K562 (cell line): ENCODE measurements at regions not wholly inside any gene's neighbourhood (a gene's known extent, or its start where the extent isn't known, plus 50 kb on each side); places are given as distances from the start of the nearest gene placed in this dataset.

ENCODE experiments used
- MAZ ChIP-seq, 2 experiments: fragments of 450-650 bp in 1 of 2; sonication (generic) in 1 of 2; formaldehyde crosslinking; IDR thresholded peaks in 1 of 2; conservative IDR thresholded peaks in 1 of 2; 2 replicates each; pipeline versions ENCODE4 v1.4.0 to v1.5.0; 2020; ENCODE audit warnings: mild to moderate bottlenecking in 1 of 2, missing genetic modification reagents in 1 of 2
- MCM5 ChIP-seq: fragments of 450-650 bp; IDR thresholded peaks from 2 replicates; pipeline ENCODE4 v1.6.1; 2016; ENCODE audit warnings: low read depth
- NEUROD1 ChIP-seq: fragments of 150-350 bp; IDR thresholded peaks from 2 replicates; pipeline ENCODE4 v1.6.1; 2014; ENCODE audit warnings: borderline replicate concordance, low read length, low read depth; ENCODE audit not compliant: partially characterized antibody
- POLR2G ChIP-seq: fragments of 200-400 bp; formaldehyde crosslinking; IDR thresholded peaks from 2 replicates; pipeline ENCODE4 v1.6.1; 2017; ENCODE audit warnings: low read depth, mild to moderate bottlenecking, antibody characterized with exemption, low read length, moderate library complexity
- ZC3H8 ChIP-seq: fragments of 450-650 bp; IDR thresholded peaks from 2 replicates; pipeline ENCODE4 v1.6.1; 2017
- ZMIZ1 ChIP-seq, 2 experiments: fragments of 150-350 bp in 1 of 2; IDR thresholded peaks; 2 replicates each; pipeline ENCODE4 v1.6.1; 2012 to 2016; ENCODE audit warnings: low read depth in 2 of 2, low read length in 2 of 2, mild to moderate bottlenecking in 1 of 2, moderate library complexity in 1 of 2
- ZNF143 ChIP-seq: sonication (generic); formaldehyde crosslinking; IDR thresholded peaks from 2 replicates; pipeline ENCODE4 v1.9.0; 2022; ENCODE audit warnings: mild to moderate bottlenecking, missing genetic modification reagents
- ZNF146 ChIP-seq: IDR thresholded peaks from one replicate; pipeline ENCODE4 v1.6.1; 2018; ENCODE audit warnings: missing compliant biosample characterization; ENCODE audit not compliant: unreplicated experiment
- ZNF407 ChIP-seq: fragments of 450-650 bp; IDR thresholded peaks from 2 replicates; pipeline ENCODE4 v1.6.1; 2016; ENCODE audit warnings: low read depth
- ZNF79 ChIP-seq: fragments of 250-450 bp; sonication (Bioruptor Pico); IDR thresholded peaks from 2 replicates; pipeline ENCODE4 v1.4.0; 2020; ENCODE audit warnings: low read depth, mild to moderate bottlenecking, moderate library complexity

- no peak for TF ChIP-seq ZNF407
- TF ChIP-seq ZNF79 (CRISPR knock-in tag): no peak
- TF ChIP-seq MCM5: no peak
- TF ChIP-seq ZC3H8: no peak
- TF ChIP-seq MAZ (CRISPR knock-in tag; conservative IDR thresholded peaks at IDR 0.05 in 1 of 2, IDR thresholded peaks at IDR 0.05 in 1 of 2): no peak
- no peak for TF ChIP-seq NEUROD1
- no peak for TF ChIP-seq ZNF146
- TF ChIP-seq POLR2G: no peak
- no peak for TF ChIP-seq ZNF143 (CRISPR knock-in tag)
- no peak for TF ChIP-seq ZMIZ1 (IDR thresholded peaks at IDR 0.05; ENCODE audit: low read depth in 2 of 2, low read length in 2 of 2)
- TF ChIP-seq, all 486 proteins: peak for 0
These were observed 102.1 kb upstream of the MXRA5 start (continued) for GRCh38 chrX:3448563-3448962.
